ENCODE measurements at regions not wholly inside any gene's neighbourhood (a gene's known extent, or its start where the extent isn't known, plus 50 kb on each side); places are given as distances from the start of the nearest gene placed in this dataset.
"Not testable (repeated sequence)": the region's sequence is repeated elsewhere in the genome, so short reads cannot be mapped to it uniquely, and the experiment has no call there.

- not testable (repeated sequence) for DNase-seq (ENCODE audit: low spot score)
These were observed 356.1 kb downstream of the ANAPC1 start for GRCh38 chr2:111527707-111528400.

GRCh38 chr2:111529022-111529421, 355.0 kb downstream of the ANAPC1 start:
- not testable (repeated sequence) for DNase-seq (ENCODE audit: low spot score)

- DNase-seq (ENCODE audit: low spot score) = not testable (repeated sequence)
These were observed 353.6 kb downstream of the ANAPC1 start for GRCh38 chr2:111530239-111530965.

- not testable (repeated sequence) for DNase-seq (ENCODE audit: low spot score)
These were observed 351.1 kb downstream of the ANAPC1 start for GRCh38 chr2:111532682-111533556.

GRCh38 chr2:111533557-111534247, 350.3 kb downstream of the ANAPC1 start:
- DNase-seq (ENCODE audit: low spot score) = not testable (repeated sequence)

- no peak for DNase-seq (ENCODE audit: low spot score)
These were observed 349.1 kb downstream of the ANAPC1 start for GRCh38 chr2:111534910-111535352.

GRCh38 chr2:111535404-111535803, 348.6 kb downstream of the ANAPC1 start:
- no peak for DNase-seq (ENCODE audit: low spot score)

GRCh38 chr2:111537078-111537655, 346.8 kb downstream of the ANAPC1 start:
- no peak for DNase-seq (ENCODE audit: low spot score)

- DNase-seq (ENCODE audit: low spot score) = not testable (repeated sequence)
These were observed 344.0 kb downstream of the ANAPC1 start for GRCh38 chr2:111539991-111540390.

GRCh38 chr2:111542120-111542774, 341.7 kb downstream of the ANAPC1 start:
- DNase-seq (ENCODE audit: low spot score) = not testable (repeated sequence)

- DNase-seq (ENCODE audit: low spot score) = not testable (repeated sequence)
These were observed 340.0 kb downstream of the ANAPC1 start for GRCh38 chr2:111544006-111544405.

GRCh38 chr2:111545723-111546431, 338.1 kb downstream of the ANAPC1 start:
- not testable (repeated sequence) for DNase-seq (ENCODE audit: low spot score)

GRCh38 chr2:111546578-111546977, 337.4 kb downstream of the ANAPC1 start:
- not testable (repeated sequence) for DNase-seq (ENCODE audit: low spot score)

- not testable (repeated sequence) for DNase-seq (ENCODE audit: low spot score)
These were observed 334.8 kb downstream of the ANAPC1 start for GRCh38 chr2:111549174-111549573.

GRCh38 chr2:111551428-111551827, 332.6 kb downstream of the ANAPC1 start:
- DNase-seq (ENCODE audit: low spot score) = not testable (repeated sequence)

- DNase-seq (ENCODE audit: low spot score) = not testable (repeated sequence)
These were observed 331.4 kb downstream of the ANAPC1 start for GRCh38 chr2:111552625-111553024.

GRCh38 chr2:111559301-111559700, 324.7 kb downstream of the ANAPC1 start:
- DNase-seq (ENCODE audit: low spot score) = not testable (repeated sequence)

GRCh38 chr2:111559814-111560213, 324.2 kb downstream of the ANAPC1 start:
- not testable (repeated sequence) for DNase-seq (ENCODE audit: low spot score)

- DNase-seq (ENCODE audit: low spot score) = not testable (repeated sequence)
These were observed 317.9 kb downstream of the ANAPC1 start for GRCh38 chr2:111566068-111566467.

- not testable (repeated sequence) for DNase-seq (ENCODE audit: low spot score)
These were observed 316.8 kb downstream of the ANAPC1 start for GRCh38 chr2:111567233-111567632.
